ENCODE measurements at regions not wholly inside any gene's neighbourhood (a gene's known extent, or its start where the extent isn't known, plus 50 kb on each side); places are given as distances from the start of the nearest gene placed in this dataset.
"Not testable (repeated sequence)": the region's sequence is repeated elsewhere in the genome, so short reads cannot be mapped to it uniquely, and the experiment has no call there.

DNA sequence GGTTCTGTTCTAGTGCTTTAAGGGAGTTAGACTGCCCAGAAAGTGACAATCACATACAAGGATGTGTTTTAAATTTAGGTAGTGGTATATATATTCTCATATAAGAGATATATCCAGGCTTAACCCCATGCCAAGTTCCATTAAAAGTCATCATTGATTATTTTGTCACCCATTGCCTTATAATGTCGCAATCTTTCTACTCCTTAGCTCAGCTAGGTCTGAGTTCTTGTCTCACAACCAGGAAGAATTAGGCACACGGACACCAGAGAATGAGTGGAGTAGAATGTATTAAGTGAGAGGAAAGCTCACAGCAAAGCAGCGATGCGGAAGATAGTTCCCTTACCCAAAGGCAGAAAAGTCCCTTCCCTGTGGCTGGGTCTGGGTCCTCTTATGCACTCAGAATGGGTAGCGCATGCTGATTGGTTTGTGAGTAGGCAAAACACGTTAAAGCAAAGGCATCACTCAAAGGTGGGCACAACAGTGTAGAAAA, 197.2 kb upstream of the AHR start:
- H3K4me3 ChIP-seq (ENCODE audit: low read length in 2 of 2), result no peak overlapping the region
- no peak overlapping the region for H3K27ac ChIP-seq (ENCODE audit: low read length)
- H3K4me1 ChIP-seq (ENCODE audit: control insufficient read depth, insufficient read depth, low read length), result no peaks in the 10 kb centered on the region
- no peak overlapping the region for H3K9ac ChIP-seq (ENCODE audit: low read length in 2 of 2)
- no peaks in the 10 kb centered on the region for H3K36me3 ChIP-seq (ENCODE audit: control insufficient read depth in 2 of 2, insufficient read depth in 2 of 2, low read length in 2 of 2)
- H3K9me3 ChIP-seq (ENCODE audit: control insufficient read depth in 2 of 2, low read length in 2 of 2), result no peaks in the 10 kb centered on the region
- H3K27me3 ChIP-seq (ENCODE audit: control insufficient read depth in 1 of 2, insufficient read depth in 2 of 2, low read length in 2 of 2), result no peaks in the 10 kb centered on the region

DNA sequence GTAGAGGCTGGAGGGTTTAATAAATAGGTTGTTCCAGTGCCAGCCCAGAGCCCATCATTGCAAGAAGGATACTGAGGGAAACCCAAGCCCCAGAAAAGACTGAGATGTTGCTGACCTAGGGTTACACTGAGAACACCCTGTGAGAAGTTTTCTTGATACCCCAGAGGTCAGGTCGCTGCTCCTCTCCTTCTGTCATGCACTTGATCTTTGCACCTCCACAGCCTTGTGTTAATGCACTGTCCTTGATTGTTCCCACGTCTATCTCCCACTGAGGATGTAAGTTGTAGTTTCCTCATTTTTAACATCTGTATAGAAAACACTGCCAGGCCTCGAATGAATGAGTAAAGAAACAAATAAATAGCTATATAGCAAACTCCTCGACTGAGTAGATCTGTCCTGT, 195.3 kb upstream of the AHR start:
- Histone ChIP-seq H3K27me3 (ENCODE audit: control insufficient read depth in 1 of 2, insufficient read depth in 2 of 2, low read length in 2 of 2) (no peaks in the 10 kb centered on the region), H3K9me3 (ENCODE audit: control insufficient read depth in 2 of 2, low read length in 2 of 2) (no peaks in the 10 kb centered on the region), H3K36me3 (ENCODE audit: control insufficient read depth in 2 of 2, insufficient read depth in 2 of 2, low read length in 2 of 2) (no peaks in the 10 kb centered on the region), H3K4me3 (ENCODE audit: low read length in 2 of 2) (no peak overlapping the region), H3K9ac (ENCODE audit: low read length in 2 of 2) (no peak overlapping the region), H3K27ac (ENCODE audit: low read length) (no peak overlapping the region), H3K4me1 (ENCODE audit: control insufficient read depth, insufficient read depth, low read length) (no peaks in the 10 kb centered on the region)

DNA sequence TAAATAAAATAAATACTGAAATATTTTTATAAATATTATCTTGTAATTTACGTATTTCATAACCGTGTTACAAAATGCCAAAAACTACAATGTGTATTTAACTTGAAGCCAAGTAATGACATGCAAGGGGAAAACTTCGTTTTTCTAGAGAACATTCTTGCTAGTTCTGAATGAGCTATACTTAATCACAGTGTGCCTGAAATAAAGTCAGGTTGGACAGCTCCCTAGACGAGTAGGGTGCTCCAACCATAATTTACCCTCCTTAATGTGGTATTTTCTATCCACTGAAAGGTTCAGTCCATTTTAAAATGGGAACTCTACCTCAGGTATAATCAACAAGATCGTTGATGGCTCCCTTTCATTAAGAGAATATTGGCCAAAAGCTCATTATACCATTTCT, 194.5 kb upstream of the AHR start:
- no peaks in the 10 kb centered on the region for H3K27me3 ChIP-seq (ENCODE audit: control insufficient read depth in 1 of 2, insufficient read depth in 2 of 2, low read length in 2 of 2)
- no peak overlapping the region for H3K9ac ChIP-seq (ENCODE audit: low read length in 2 of 2)
- no peak overlapping the region for H3K4me3 ChIP-seq (ENCODE audit: low read length in 2 of 2)
- H3K4me1 ChIP-seq (ENCODE audit: control insufficient read depth, insufficient read depth, low read length), result no peaks in the 10 kb centered on the region
- no peak overlapping the region for H3K27ac ChIP-seq (ENCODE audit: low read length)
- H3K9me3 ChIP-seq (ENCODE audit: control insufficient read depth in 2 of 2, low read length in 2 of 2), result no peaks in the 10 kb centered on the region
- no peaks in the 10 kb centered on the region for H3K36me3 ChIP-seq (ENCODE audit: control insufficient read depth in 2 of 2, insufficient read depth in 2 of 2, low read length in 2 of 2)

DNA sequence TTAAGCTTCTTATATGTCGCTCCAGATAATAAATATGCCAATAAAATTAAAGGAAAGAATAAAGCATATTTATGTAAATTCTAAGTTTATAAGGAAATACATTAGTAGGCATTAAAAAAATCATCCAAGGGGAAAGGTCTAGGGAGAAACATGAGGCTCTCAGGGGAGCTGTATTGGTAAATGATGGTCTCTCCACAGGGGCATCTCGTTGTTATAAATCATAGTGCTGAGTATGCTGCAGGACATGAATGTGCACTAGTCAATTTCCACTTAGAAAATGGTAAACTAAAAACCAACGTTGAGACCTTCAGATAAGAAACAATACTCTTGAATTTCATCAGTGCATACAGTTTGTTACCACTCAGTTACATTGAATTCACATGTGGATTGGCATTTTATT, 194.0 kb upstream of the AHR start:
- H3K4me1 ChIP-seq (ENCODE audit: control insufficient read depth, insufficient read depth, low read length), result no peaks in the 10 kb centered on the region
- H3K36me3 ChIP-seq (ENCODE audit: control insufficient read depth in 2 of 2, insufficient read depth in 2 of 2, low read length in 2 of 2), result no peaks in the 10 kb centered on the region
- no peaks in the 10 kb centered on the region for H3K27me3 ChIP-seq (ENCODE audit: control insufficient read depth in 1 of 2, insufficient read depth in 2 of 2, low read length in 2 of 2)
- H3K9ac ChIP-seq (ENCODE audit: low read length in 2 of 2), result no peak overlapping the region
- H3K9me3 ChIP-seq (ENCODE audit: control insufficient read depth in 2 of 2, low read length in 2 of 2), result no peaks in the 10 kb centered on the region
- H3K4me3 ChIP-seq (ENCODE audit: low read length in 2 of 2), result no peak overlapping the region
- no peak overlapping the region for H3K27ac ChIP-seq (ENCODE audit: low read length)

DNA sequence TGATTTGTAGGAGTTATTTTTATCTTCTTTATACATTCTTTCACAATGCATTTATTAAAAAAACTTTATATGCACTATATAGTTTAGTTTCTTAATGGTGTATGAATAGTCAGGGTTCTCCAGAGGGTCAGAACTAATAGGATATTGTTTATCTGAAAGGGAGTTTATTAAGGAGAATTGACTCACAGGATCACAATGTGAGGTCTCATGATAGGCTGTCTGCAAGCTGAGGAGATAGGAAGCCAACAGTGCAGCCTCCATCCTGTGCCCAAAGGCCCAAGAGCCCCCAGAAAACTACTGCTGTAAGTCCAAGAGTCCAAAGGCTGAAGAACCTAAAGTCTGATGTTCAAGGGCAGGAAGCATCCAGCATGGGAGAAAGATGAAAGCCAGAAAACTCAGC, 192.8 kb upstream of the AHR start:
- H3K27me3 ChIP-seq (ENCODE audit: control insufficient read depth in 1 of 2, insufficient read depth in 2 of 2, low read length in 2 of 2), result no peaks in the 10 kb centered on the region
- no peak overlapping the region for H3K4me3 ChIP-seq (ENCODE audit: low read length in 2 of 2)
- no peak overlapping the region for H3K27ac ChIP-seq (ENCODE audit: low read length)
- no peaks in the 10 kb centered on the region for H3K4me1 ChIP-seq (ENCODE audit: control insufficient read depth, insufficient read depth, low read length)
- H3K36me3 ChIP-seq (ENCODE audit: control insufficient read depth in 2 of 2, insufficient read depth in 2 of 2, low read length in 2 of 2), result no peaks in the 10 kb centered on the region
- no peaks in the 10 kb centered on the region for H3K9me3 ChIP-seq (ENCODE audit: control insufficient read depth in 2 of 2, low read length in 2 of 2)
- no peak overlapping the region for H3K9ac ChIP-seq (ENCODE audit: low read length in 2 of 2)

DNA sequence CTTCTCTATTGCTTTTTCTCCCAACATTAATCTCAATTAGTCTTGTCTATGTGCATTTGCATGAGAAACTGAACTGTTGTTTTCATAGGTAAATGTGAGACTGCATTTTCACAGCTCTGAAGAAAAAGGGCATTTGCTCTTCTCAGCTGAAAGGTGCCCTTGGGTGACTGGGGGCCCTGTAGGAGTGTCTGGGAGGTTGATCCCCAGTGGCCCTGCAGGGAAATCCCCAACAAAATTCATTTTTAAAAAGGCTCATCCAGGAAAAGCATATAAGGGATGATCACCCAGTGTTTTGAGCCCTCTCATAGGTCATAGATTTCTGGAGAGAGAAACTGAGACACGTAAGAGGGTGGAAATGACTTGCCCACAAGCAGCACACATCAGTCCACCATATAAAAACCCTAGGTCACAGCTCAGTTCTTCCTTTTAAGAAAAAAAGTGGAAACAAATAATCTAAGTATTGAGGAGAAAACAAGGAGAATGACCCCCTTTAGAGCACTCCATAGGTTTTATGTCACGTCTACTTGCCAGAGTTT, 190.3 kb upstream of the AHR start:
- Histone ChIP-seq H3K9ac (ENCODE audit: low read length in 2 of 2) (no peak overlapping the region), H3K4me3 (ENCODE audit: low read length in 2 of 2) (no peak overlapping the region), H3K9me3 (ENCODE audit: control insufficient read depth in 2 of 2, low read length in 2 of 2) (no peaks in the 10 kb centered on the region), H3K36me3 (ENCODE audit: control insufficient read depth in 2 of 2, insufficient read depth in 2 of 2, low read length in 2 of 2) (no peaks in the 10 kb centered on the region), H3K4me1 (ENCODE audit: control insufficient read depth, insufficient read depth, low read length) (no peaks in the 10 kb centered on the region), H3K27ac (ENCODE audit: low read length) (no peak overlapping the region), H3K27me3 (ENCODE audit: control insufficient read depth in 1 of 2, insufficient read depth in 2 of 2, low read length in 2 of 2) (no peaks in the 10 kb centered on the region)

DNA sequence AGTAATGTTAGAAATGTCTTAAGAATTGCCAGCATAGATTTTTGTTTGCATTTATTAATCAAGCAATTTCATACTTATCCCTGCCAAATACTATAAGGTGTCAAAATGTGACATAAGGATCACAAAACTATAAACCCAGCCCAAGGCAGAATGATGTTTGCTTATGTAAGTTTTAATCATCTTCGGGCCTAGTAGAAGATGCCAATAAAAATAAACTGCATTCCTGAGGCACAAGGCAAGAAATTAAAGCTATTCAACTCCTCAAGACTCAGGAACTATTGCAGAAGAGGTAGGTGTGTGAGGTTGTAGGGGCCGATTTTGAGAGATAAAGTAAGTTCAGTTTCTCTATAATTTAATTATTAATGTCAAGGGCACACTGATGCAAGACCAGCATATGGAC, 189.4 kb upstream of the AHR start:
- no peak overlapping the region for H3K9ac ChIP-seq (ENCODE audit: low read length in 2 of 2)
- no peaks in the 10 kb centered on the region for H3K4me1 ChIP-seq (ENCODE audit: control insufficient read depth, insufficient read depth, low read length)

DNA sequence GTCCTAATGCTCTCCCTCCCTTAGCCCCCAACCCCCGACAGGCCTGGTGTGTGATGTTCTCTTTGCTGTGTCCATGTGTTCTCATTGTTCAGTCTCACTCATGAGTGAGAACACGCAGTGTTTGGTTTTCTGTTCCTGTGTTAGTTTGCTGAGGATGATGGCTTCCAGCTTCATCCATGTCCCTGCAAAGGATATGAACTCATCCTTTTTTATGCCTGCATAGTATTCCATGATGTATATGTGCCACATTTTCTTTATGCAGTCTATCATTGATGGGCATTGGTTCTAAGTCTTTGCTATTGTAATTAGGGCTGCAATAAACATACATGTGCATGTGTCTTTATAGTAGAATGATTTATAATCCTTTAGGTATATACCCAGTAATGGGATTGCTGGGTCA, 184.7 kb upstream of the AHR start:
- H3K9ac ChIP-seq (ENCODE audit: low read length in 2 of 2), result not testable (repeated sequence)

More for the DNA sequence above, 189.4 kb upstream of the AHR start:
- Histone ChIP-seq H3K9me3 (ENCODE audit: control insufficient read depth in 2 of 2, low read length in 2 of 2) (no peaks in the 10 kb centered on the region), H3K4me3 (ENCODE audit: low read length in 2 of 2) (no peak overlapping the region), H3K27ac (ENCODE audit: low read length) (no peak overlapping the region), H3K36me3 (ENCODE audit: control insufficient read depth in 2 of 2, insufficient read depth in 2 of 2, low read length in 2 of 2) (no peaks in the 10 kb centered on the region), H3K27me3 (ENCODE audit: control insufficient read depth in 1 of 2, insufficient read depth in 2 of 2, low read length in 2 of 2) (no peaks in the 10 kb centered on the region)

DNA sequence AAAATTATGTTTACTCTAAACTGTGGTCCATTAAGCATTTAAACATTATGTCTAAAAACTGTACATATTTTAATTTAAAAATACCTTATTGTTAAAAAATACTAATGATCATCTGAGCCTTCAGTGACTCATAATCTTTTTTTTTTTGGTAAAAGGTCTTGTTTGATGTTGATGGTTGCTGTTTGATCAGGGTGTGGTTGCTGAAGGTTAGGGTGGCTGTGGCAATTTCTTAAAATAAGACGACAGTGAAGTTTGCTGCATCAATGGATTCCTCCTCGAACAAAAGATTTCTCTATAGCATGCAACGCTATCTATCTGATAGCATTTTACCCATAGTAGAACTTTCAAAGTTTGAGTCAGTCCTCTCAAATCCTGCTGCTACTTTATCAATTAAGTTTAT, 180.0 kb upstream of the AHR start:
- Histone ChIP-seq H3K27me3 (ENCODE audit: control insufficient read depth in 1 of 2, insufficient read depth in 2 of 2, low read length in 2 of 2) (no peaks in the 10 kb centered on the region), H3K4me3 (ENCODE audit: low read length in 2 of 2) (no peak overlapping the region), H3K9me3 (ENCODE audit: control insufficient read depth in 2 of 2, low read length in 2 of 2) (no peaks in the 10 kb centered on the region), H3K27ac (ENCODE audit: low read length) (no peak overlapping the region), H3K4me1 (ENCODE audit: control insufficient read depth, insufficient read depth, low read length) (no peaks in the 10 kb centered on the region), H3K9ac (ENCODE audit: low read length in 2 of 2) (no peak overlapping the region), H3K36me3 (ENCODE audit: control insufficient read depth in 2 of 2, insufficient read depth in 2 of 2, low read length in 2 of 2) (no peaks in the 10 kb centered on the region)

More for the DNA sequence above, 184.7 kb upstream of the AHR start:
- not testable (repeated sequence) for H3K9me3 ChIP-seq (ENCODE audit: control insufficient read depth in 2 of 2, low read length in 2 of 2); H3K27ac ChIP-seq (ENCODE audit: low read length); H3K4me3 ChIP-seq (ENCODE audit: low read length in 2 of 2); H3K4me1 ChIP-seq (ENCODE audit: control insufficient read depth, insufficient read depth, low read length); H3K36me3 ChIP-seq (ENCODE audit: control insufficient read depth in 2 of 2, insufficient read depth in 2 of 2, low read length in 2 of 2); H3K27me3 ChIP-seq (ENCODE audit: control insufficient read depth in 1 of 2, insufficient read depth in 2 of 2, low read length in 2 of 2)

DNA sequence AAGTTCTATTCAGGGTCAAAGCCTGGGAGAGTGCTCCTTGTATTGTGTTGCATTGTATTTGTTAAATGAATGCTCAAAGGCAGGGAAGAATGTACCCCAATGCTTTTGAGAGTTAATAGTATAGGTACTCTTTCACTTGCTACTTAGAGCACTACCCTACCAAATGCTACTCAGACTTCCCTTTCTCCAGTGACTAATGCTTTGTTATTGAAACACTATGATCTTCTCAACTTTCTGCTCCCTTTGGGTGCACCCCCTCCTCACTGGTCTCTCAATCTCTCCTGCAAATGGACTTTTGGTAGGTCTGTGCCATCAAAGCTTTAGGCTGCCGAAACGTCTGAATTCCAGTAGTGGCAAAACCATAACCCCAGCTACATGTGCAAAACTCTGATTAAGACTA, 177.7 kb upstream of the AHR start:
- H3K27me3 ChIP-seq (ENCODE audit: control insufficient read depth in 1 of 2, insufficient read depth in 2 of 2, low read length in 2 of 2), result no peaks in the 10 kb centered on the region
- no peak overlapping the region for H3K27ac ChIP-seq (ENCODE audit: low read length)

DNA sequence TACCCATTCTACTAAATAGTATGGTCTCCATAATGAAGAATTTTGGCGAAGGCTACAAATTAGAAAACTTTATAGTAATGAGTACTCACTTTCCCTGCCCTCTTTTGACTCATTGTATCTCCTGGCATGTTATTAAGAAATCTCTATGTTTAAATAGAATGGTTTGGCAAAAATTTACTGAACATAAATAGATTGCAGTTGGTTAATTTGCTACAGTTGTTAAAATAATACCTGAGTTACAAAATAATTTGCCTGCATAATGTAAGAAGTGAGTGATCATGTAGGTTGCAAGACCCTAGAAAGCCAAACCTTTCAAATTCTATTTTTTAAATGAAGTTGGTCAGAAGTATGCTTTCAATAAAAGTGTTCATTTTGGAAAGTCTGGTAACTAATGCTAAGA, 176.8 kb upstream of the AHR start:
- no peak overlapping the region for H3K9ac ChIP-seq (ENCODE audit: low read length in 2 of 2)
- no peaks in the 10 kb centered on the region for H3K36me3 ChIP-seq (ENCODE audit: control insufficient read depth in 2 of 2, insufficient read depth in 2 of 2, low read length in 2 of 2)
- H3K9me3 ChIP-seq (ENCODE audit: control insufficient read depth in 2 of 2, low read length in 2 of 2), result no peaks in the 10 kb centered on the region
- H3K4me1 ChIP-seq (ENCODE audit: control insufficient read depth, insufficient read depth, low read length), result no peaks in the 10 kb centered on the region
- H3K27ac ChIP-seq (ENCODE audit: low read length), result no peak overlapping the region
- no peak overlapping the region for H3K4me3 ChIP-seq (ENCODE audit: low read length in 2 of 2)
- H3K27me3 ChIP-seq (ENCODE audit: control insufficient read depth in 1 of 2, insufficient read depth in 2 of 2, low read length in 2 of 2), result no peaks in the 10 kb centered on the region

More for the DNA sequence above, 177.7 kb upstream of the AHR start:
- no peak overlapping the region for H3K9ac ChIP-seq (ENCODE audit: low read length in 2 of 2)
- no peaks in the 10 kb centered on the region for H3K9me3 ChIP-seq (ENCODE audit: control insufficient read depth in 2 of 2, low read length in 2 of 2)
- H3K36me3 ChIP-seq (ENCODE audit: control insufficient read depth in 2 of 2, insufficient read depth in 2 of 2, low read length in 2 of 2), result no peaks in the 10 kb centered on the region
- no peaks in the 10 kb centered on the region for H3K4me1 ChIP-seq (ENCODE audit: control insufficient read depth, insufficient read depth, low read length)
- no peak overlapping the region for H3K4me3 ChIP-seq (ENCODE audit: low read length in 2 of 2)
